Nephron (organoid): ENCODE measurements at regions not wholly inside any gene's neighbourhood (a gene's known extent, or its start where the extent isn't known, plus 50 kb on each side); places are given as distances from the start of the nearest gene placed in this dataset.

Experiments
- H3K27ac Mint-ChIP-seq, 3 experiments: 2 replicates each; pipeline ENCODE4 v1.8.0; 2020; ENCODE audit warnings: mixed read lengths in 3 of 3, mild to moderate bottlenecking in 2 of 3, moderate library complexity in 1 of 3
- H3K27me3 Mint-ChIP-seq: 2 replicates; pipeline ENCODE4 v1.8.0; 2021; ENCODE audit warnings: low read depth, mild to moderate bottlenecking, moderate library complexity, mixed read lengths
- H3K36me3 Mint-ChIP-seq: 2 replicates; pipeline ENCODE4 v1.8.0; 2020; ENCODE audit warnings: low read depth, mixed read lengths
- H3K4me1 Mint-ChIP-seq: 2 replicates; pipeline ENCODE4 v1.8.0; 2020; ENCODE audit warnings: mixed read lengths
- H3K4me3 Mint-ChIP-seq, 3 experiments: 2 replicates each; pipeline ENCODE4 v1.8.0; 2020; ENCODE audit warnings: mild to moderate bottlenecking in 3 of 3, mixed read lengths in 3 of 3, moderate library complexity in 2 of 3
- H3K9me3 Mint-ChIP-seq: 2 replicates; pipeline ENCODE4 v1.8.0; 2020; ENCODE audit warnings: mixed read lengths
- CTCF ChIP-seq, 3 experiments: fragments of 200-600 bp; sonication (generic); IDR thresholded peaks; one replicate each; pipeline ENCODE4 v1.5.0; 2021; ENCODE audit warnings: antibody characterized with exemption in 3 of 3; ENCODE audit not compliant: unreplicated experiment in 3 of 3

GRCh38 chr9:90290716-90291485, 351.7 kb downstream of the DIRAS2 start:
- H3K4me3 Mint-ChIP-seq, result no peak overlapping the region
- H3K9me3 Mint-ChIP-seq, result no peaks in the 10 kb centered on the region

DNA sequence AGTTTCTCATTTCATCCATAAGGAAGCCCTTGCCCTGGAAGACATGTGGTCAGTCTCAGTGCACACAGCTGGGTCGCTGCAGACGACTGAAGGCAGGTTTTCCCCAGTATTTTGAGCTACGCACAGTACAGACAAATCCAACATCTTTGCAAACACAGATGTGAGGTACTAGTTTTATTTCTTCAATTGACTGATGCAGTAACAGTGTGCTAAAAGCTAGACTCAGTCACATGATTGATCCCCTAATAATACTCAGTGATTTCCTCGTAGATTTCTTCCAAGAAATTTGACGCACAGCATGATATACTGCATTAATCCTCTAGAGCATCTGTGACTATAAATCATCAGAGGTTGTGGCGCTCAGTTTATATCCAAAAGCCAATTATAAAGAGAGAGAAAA, 346.1 kb downstream of the DIRAS2 start:
- no peak overlapping the region for H3K4me3 Mint-ChIP-seq
- H3K4me1 Mint-ChIP-seq, result peaks cover 32% of the 10 kb centered on the region
- TF ChIP-seq CTCF (IDR thresholded peaks at IDR 0.05; ENCODE audit: unreplicated experiment in 3 of 3), result no peak
- H3K27ac Mint-ChIP-seq, result peak overlapping the region in 2 of 3 experiments; percentile 64 to 83
- no peaks in the 10 kb centered on the region for H3K36me3 Mint-ChIP-seq
- no peaks in the 10 kb centered on the region for H3K9me3 Mint-ChIP-seq
- H3K27me3 Mint-ChIP-seq, result peaks cover 5% of the 10 kb centered on the region

More at GRCh38 chr9:90290716-90291485, 351.7 kb downstream of the DIRAS2 start:
- Mint-ChIP-seq H3K27ac (no peak overlapping the region), H3K4me1 (peaks cover 7% of the 10 kb centered on the region), H3K36me3 (no peaks in the 10 kb centered on the region), H3K27me3 (no peaks in the 10 kb centered on the region)
- TF ChIP-seq CTCF (IDR thresholded peaks at IDR 0.05; ENCODE audit: unreplicated experiment in 3 of 3), result no peak

DNA sequence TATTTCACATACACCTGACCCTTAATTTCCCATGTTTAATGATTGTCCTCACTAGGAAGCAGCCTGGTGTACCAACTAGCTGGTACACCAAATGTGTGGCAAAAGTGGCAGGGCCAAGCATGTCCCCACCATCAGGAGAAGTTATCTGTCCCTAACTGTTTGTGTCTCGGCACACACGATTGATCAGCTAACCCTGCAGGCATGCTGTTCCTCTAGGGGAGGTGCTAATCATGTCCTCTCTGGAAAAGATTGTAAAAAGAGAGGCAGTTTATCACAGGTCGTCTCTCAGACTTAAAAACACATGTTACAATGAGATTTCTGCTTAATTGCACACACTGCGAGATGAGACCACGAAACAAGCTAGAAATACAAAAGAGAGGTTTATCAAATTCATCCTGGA, 342.7 kb downstream of the DIRAS2 start:
- Mint-ChIP-seq H3K4me1 (peaks cover 41% of the 10 kb centered on the region), H3K36me3 (no peaks in the 10 kb centered on the region), H3K27ac (peak overlapping the region in 1 of 3 experiments; percentile 36), H3K4me3 (no peak overlapping the region), H3K9me3 (no peaks in the 10 kb centered on the region), H3K27me3 (peaks cover 5% of the 10 kb centered on the region)
- TF ChIP-seq CTCF (IDR thresholded peaks at IDR 0.05; ENCODE audit: unreplicated experiment in 3 of 3), result no peak

- Mint-ChIP-seq H3K27me3 (peaks cover 5% of the 10 kb centered on the region), H3K9me3 (no peaks in the 10 kb centered on the region)
- no peak for TF ChIP-seq CTCF (IDR thresholded peaks at IDR 0.05; ENCODE audit: unreplicated experiment in 3 of 3)
These were observed 341.9 kb downstream of the DIRAS2 start for GRCh38 chr9:90300611-90301276.

GRCh38 chr9:90301277-90301653, 341.4 kb downstream of the DIRAS2 start:
- TF ChIP-seq CTCF (IDR thresholded peaks at IDR 0.05; ENCODE audit: unreplicated experiment in 3 of 3), result no peak
- Mint-ChIP-seq H3K4me1 (peaks cover 32% of the 10 kb centered on the region), H3K4me3 (no peak overlapping the region), H3K27me3 (peaks cover 5% of the 10 kb centered on the region), H3K9me3 (no peaks in the 10 kb centered on the region), H3K36me3 (no peaks in the 10 kb centered on the region), H3K27ac (peak overlapping the region; percentile 51 to 89 (median 66))

More at GRCh38 chr9:90300611-90301276, 341.9 kb downstream of the DIRAS2 start:
- peaks cover 38% of the 10 kb centered on the region for H3K4me1 Mint-ChIP-seq
- no peak overlapping the region for H3K4me3 Mint-ChIP-seq
- no peaks in the 10 kb centered on the region for H3K36me3 Mint-ChIP-seq
- peak overlapping the region; percentile 51 to 89 (median 66) for H3K27ac Mint-ChIP-seq
